Activated naive CD4-positive, alpha-beta T cell treated with anti-CD3 and anti-CD28 coated beads for 36 hours (primary cell): ENCODE measurements at regions not wholly inside any gene's neighbourhood (a gene's known extent, or its start where the extent isn't known, plus 50 kb on each side); places are given as distances from the start of the nearest gene placed in this dataset.
"Not testable (repeated sequence)": the region's sequence is repeated elsewhere in the genome, so short reads cannot be mapped to it uniquely, and the experiment has no call there.

Experiments used
- CTCF ChIA-PET: fragments of 350-600 bp; sonication (Branson Sonifier 250); formaldehyde crosslinking; loops from one replicate; lab custom pipeline; 2021; ENCODE audit warnings: antibody characterized with exemption; lab: Charles Lee
- DNase-seq: peaks from one replicate; pipeline ENCODE4 v3.0.0-alpha.2; 2020
- H3K27ac Mint-ChIP-seq: one replicate; pipeline ENCODE4 v1.8.0; 2021; ENCODE audit warnings: mild to moderate bottlenecking, mixed read lengths
- H3K27me3 Mint-ChIP-seq: one replicate; pipeline ENCODE4 v1.8.0; 2021; ENCODE audit warnings: low read depth, mixed read lengths
- H3K36me3 Mint-ChIP-seq: one replicate; pipeline ENCODE4 v1.8.0; 2021; ENCODE audit warnings: low read depth, mixed read lengths
- H3K4me1 Mint-ChIP-seq: one replicate; pipeline ENCODE4 v1.8.0; 2021; ENCODE audit warnings: low read depth, mixed read lengths
- H3K4me3 Mint-ChIP-seq: one replicate; pipeline ENCODE4 v1.8.0; 2021; ENCODE audit warnings: mild to moderate bottlenecking, moderate library complexity, mixed read lengths
- H3K9me3 Mint-ChIP-seq: one replicate; pipeline ENCODE4 v1.8.0; 2021; ENCODE audit warnings: mixed read lengths
- intact Hi-C: fragments of 100-400 bp; cut with micrococcal nuclease; formaldehyde crosslinking; loops from one replicate; pipeline ENCODE4 v1.15.1; 2023

DNA sequence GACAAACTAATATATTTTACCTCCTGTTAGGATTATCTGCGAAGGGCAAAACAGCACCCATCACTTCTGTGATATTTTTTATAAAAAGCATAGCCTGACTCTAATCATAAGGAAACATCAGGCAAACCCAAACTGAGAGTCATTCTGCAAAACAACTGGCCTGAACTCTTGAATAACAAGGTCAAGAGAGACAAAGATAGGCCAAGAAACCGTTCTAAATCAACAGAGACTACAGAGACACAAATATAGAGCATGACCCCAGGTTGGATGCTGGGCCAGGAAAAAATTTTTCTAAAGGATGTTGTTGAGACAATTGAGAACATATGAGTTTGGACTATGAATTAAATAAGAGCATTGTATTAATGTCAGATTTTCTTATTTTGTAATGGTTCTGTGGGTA, 384.9 kb downstream of the NFIB start:
- intact Hi-C loops, result no loop called here
- Mint-ChIP-seq H3K9me3 (peaks cover 6% of the 10 kb centered on the region), H3K36me3 (no peaks in the 10 kb centered on the region), H3K27me3 (no peaks in the 10 kb centered on the region), H3K4me3 (no peak overlapping the region), H3K4me1 (no peaks in the 10 kb centered on the region), H3K27ac (no peak overlapping the region)
- DNase-seq, result no peak
- CTCF ChIA-PET, result no interaction called here

DNA sequence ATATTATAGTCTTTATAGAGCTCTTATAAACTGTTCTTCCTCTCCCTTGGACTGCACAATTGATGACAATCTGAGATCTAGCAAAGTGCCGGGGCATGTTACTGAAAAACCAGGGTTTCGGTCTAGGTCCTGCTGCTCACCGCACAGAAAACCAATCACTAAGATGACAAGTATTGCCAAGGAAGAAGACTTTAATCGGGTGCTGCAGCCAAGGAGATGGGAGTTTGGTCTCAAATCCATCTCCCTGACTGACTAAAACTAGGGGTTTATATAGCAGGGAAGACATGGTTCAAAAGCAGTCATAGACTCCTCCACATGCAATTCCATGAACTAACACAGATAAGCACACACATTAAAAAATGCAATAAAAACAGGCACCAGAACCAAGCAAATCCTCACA, 390.6 kb downstream of the NFIB start:
- peaks cover 4% of the 10 kb centered on the region for H3K9me3 Mint-ChIP-seq
- no peak overlapping the region for H3K27ac Mint-ChIP-seq
- H3K4me3 Mint-ChIP-seq, result no peak overlapping the region
- H3K36me3 Mint-ChIP-seq, result no peaks in the 10 kb centered on the region
- DNase-seq, result no peak
- CTCF ChIA-PET, result no interaction called here
- no peaks in the 10 kb centered on the region for H3K4me1 Mint-ChIP-seq
- intact Hi-C loops, result no loop called here
- H3K27me3 Mint-ChIP-seq, result no peaks in the 10 kb centered on the region

DNA sequence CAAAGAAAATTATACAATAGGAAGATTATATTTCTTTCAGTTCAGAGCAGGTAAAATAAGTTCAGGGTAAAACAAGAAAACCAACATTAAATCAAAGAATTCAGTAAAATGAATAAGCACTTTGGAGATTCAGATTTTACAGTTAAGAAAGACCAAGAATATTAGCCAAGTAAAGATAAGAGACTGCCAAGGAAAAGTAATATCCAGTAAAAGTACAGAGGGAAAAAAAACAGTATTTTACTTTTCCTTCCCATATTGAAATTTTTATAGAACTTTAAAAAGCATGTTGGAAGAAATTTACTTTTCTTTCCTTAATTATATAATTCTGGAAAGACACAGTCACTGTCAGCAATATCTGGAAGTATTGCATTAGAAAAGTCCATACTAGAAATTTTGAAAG, 393.4 kb downstream of the NFIB start:
- no peak for DNase-seq
- intact Hi-C loops, result no loop called here
- Mint-ChIP-seq H3K4me1 (no peaks in the 10 kb centered on the region), H3K36me3 (no peaks in the 10 kb centered on the region), H3K27me3 (no peaks in the 10 kb centered on the region), H3K27ac (no peak overlapping the region), H3K9me3 (no peaks in the 10 kb centered on the region), H3K4me3 (no peak overlapping the region)
- CTCF ChIA-PET, result no interaction called here

DNA sequence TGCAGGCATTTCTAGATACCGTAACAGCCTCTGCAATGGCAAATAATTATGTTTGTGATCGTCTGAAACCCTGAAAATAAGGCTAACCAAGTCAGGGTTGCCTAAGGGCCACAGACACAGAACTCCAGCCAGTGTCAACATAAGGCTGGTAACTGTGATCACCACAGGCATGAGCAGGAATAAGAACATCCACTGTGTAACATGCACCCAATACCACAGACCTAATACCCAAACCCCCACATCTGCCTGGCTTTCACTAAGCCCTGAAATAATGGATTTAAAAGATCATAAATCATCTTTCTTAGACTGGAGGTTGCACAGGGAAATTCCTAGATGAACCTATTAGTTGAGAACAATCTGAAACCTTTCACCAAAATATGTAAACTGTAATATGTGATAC, 394.5 kb downstream of the NFIB start:
- Mint-ChIP-seq H3K27me3 (no peaks in the 10 kb centered on the region), H3K27ac (no peak overlapping the region), H3K4me1 (no peaks in the 10 kb centered on the region), H3K4me3 (no peak overlapping the region), H3K9me3 (no peaks in the 10 kb centered on the region), H3K36me3 (no peaks in the 10 kb centered on the region)
- DNase-seq, result no peak
- CTCF ChIA-PET, result no interaction called here
- intact Hi-C loops, result loop anchor here (5.0 kb wide), 1 partner anchor 128 kb away; no protein-coding TSS in a partner anchor

DNA sequence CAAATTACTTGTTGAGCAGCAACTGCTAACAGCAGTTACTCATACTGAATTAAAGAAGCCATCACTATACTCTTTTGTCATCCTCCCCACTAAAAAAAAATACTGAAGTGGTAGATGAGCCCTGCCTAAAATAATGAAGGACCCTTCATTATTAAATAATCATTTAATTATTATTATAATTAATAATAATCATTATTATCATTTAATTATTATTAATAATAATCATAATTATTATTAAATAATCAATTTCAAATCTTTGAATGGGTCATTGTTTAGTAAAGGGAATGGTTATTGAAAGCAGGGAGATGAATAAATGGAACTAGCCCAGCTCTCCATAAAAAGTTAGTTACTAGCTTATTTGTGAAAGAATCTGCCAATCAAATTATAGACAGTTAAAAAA, 396.4 kb downstream of the NFIB start:
- intact Hi-C loops, result loop anchor here (5.0 kb wide), 1 partner anchor 130 kb away; no protein-coding TSS in a partner anchor
- H3K4me1 Mint-ChIP-seq, result no peaks in the 10 kb centered on the region
- H3K36me3 Mint-ChIP-seq, result no peaks in the 10 kb centered on the region

DNA sequence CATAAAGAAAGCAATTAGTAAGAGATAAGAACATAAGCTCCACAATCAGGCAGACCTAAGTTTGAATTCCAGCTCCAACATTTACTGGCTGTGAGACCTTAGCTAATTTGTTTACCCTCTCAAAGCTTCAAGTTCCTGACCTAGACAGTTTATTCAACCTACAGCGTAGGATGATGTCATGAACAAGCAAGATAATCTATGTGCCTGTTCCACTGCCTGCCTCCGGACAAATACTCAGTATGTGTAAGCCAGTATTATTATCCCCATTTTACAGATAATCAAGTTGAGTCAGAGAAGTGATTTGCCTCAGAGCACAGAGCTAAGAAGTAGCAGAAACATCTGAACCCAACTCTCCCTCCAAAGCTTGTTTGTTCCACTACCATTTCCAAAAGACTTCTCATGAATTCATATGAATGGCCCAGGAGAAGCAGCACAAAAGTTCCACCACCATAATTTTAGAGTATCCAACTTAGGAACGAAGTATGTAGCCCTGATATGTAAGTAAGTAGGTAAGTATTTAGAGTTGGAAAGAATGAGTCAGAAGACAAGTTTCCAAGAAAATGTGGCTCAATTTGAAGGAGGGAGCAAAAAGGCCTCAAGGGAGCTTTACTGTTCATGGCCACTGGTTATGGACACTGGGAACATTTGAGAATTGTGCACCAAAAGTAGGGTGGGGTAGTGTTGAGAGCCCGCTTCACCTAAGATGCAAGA, 398.2 kb downstream of the NFIB start:
- H3K9me3 Mint-ChIP-seq, result no peaks in the 10 kb centered on the region
- H3K36me3 Mint-ChIP-seq, result no peaks in the 10 kb centered on the region
- no peaks in the 10 kb centered on the region for H3K4me1 Mint-ChIP-seq
- H3K27ac Mint-ChIP-seq, result no peak overlapping the region
- CTCF ChIA-PET, result no interaction called here
- intact Hi-C loops, result loop anchor here (5.0 kb wide), 1 partner anchor 132 kb away; no protein-coding TSS in a partner anchor
- H3K27me3 Mint-ChIP-seq, result no peaks in the 10 kb centered on the region
- no peak for DNase-seq
- no peak overlapping the region for H3K4me3 Mint-ChIP-seq

More for the DNA sequence above, 396.4 kb downstream of the NFIB start:
- no peaks in the 10 kb centered on the region for H3K9me3 Mint-ChIP-seq
- H3K27me3 Mint-ChIP-seq, result no peaks in the 10 kb centered on the region
- H3K27ac Mint-ChIP-seq, result no peak overlapping the region
- CTCF ChIA-PET, result no interaction called here
- DNase-seq, result no peak
- H3K4me3 Mint-ChIP-seq, result no peak overlapping the region

DNA sequence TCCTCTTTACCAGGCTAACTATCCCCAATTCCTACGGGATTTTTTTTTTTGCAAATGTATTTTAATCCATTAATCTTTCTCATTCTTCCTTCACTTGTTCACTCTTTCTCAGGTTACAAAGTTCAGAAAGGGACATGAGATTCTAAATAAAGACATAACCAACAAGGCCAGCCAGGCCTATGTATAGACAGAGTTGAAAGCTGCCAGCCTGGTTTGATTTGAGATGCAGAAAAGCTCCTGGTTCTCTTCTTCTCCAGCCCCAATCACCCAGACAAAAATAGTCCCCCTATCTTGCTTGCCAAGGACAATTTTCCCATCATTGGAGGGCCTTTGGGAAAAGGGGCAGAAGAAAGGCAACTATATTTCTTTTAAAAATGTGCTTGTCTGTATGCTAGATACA, 398.8 kb downstream of the NFIB start:
- Mint-ChIP-seq H3K4me1 (no peaks in the 10 kb centered on the region), H3K36me3 (no peaks in the 10 kb centered on the region), H3K27ac (no peak overlapping the region), H3K9me3 (no peaks in the 10 kb centered on the region), H3K27me3 (no peaks in the 10 kb centered on the region), H3K4me3 (no peak overlapping the region)
- CTCF ChIA-PET, result no interaction called here
- no peak for DNase-seq
- intact Hi-C loops, result loop anchor here (5.0 kb wide), 1 partner anchor 132 kb away; no protein-coding TSS in a partner anchor

DNA sequence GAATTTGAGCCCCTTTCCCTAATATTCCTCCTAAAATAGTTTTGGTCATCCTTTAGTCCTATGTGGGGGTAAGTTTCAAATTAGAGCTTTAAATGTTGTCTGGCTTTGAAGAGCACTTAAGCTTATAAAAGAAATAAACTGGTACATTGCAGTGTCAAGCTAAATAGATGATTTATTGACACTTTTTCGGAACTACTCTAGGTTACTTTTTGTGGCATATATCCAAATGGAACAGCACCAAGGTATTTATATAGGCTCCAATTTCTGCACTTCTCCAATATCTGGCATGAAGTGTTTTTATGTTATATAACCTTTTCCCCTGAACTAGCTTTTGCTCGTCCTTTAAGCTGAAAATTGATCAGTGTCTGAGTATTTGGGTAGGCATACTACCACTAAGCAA, 402.5 kb downstream of the NFIB start:
- no peaks in the 10 kb centered on the region for H3K4me1 Mint-ChIP-seq
- peaks cover 5% of the 10 kb centered on the region for H3K9me3 Mint-ChIP-seq
- no peaks in the 10 kb centered on the region for H3K27me3 Mint-ChIP-seq
- no peaks in the 10 kb centered on the region for H3K36me3 Mint-ChIP-seq
- no peak for DNase-seq
- H3K27ac Mint-ChIP-seq, result no peak overlapping the region
- no peak overlapping the region for H3K4me3 Mint-ChIP-seq
- CTCF ChIA-PET, result no interaction called here
- intact Hi-C loops, result no loop called here

DNA sequence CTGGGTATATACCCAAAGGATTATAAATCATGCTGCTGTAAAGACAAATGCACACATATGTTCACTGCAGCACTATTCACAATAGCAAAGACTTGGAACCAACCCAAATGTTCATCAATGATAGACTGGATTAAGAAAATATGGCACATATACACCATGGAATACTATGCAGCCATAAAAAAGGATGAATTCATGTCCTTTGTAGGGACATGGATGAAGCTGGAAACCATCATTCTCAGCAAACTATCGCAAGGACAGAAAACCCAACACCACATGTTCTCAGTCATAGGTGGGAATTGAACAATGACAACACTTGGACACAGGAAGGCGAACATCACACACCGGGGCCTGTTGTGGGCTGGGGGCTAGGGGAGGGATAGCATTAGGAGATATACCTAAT, 406.1 kb downstream of the NFIB start:
- DNase-seq, CTCF ChIA-PET, H3K27me3 Mint-ChIP-seq, H3K9me3 Mint-ChIP-seq, intact Hi-C loops, H3K36me3 Mint-ChIP-seq, H3K4me3 Mint-ChIP-seq, H3K27ac Mint-ChIP-seq, H3K4me1 Mint-ChIP-seq: not testable (repeated sequence)

DNA sequence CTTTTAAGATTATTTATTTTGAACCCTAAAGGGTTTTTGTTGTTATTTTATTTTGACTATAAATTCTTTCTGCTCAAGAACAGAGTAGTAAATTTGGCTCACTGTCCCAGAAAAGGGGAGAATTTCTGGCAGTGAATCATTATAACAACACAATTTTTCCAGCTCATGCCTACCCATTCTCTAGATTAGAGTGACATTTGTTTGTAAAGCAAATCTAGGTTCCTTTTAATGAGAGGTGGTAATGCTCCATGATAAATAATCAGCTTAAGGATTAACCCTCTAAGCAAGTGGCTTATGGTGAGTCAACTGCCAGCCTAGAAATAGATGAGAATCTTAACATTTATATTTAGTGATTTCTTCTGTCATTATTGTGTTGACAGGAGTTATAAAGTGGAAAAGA, 409.2 kb downstream of the NFIB start:
- H3K27ac Mint-ChIP-seq, result no peak overlapping the region
- H3K36me3 Mint-ChIP-seq, result no peaks in the 10 kb centered on the region
- H3K27me3 Mint-ChIP-seq, result no peaks in the 10 kb centered on the region
- intact Hi-C loops, result no loop called here
- no peak for DNase-seq
- H3K4me1 Mint-ChIP-seq, result no peaks in the 10 kb centered on the region
- CTCF ChIA-PET, result no interaction called here
- peaks cover 5% of the 10 kb centered on the region for H3K9me3 Mint-ChIP-seq
- no peak overlapping the region for H3K4me3 Mint-ChIP-seq

DNA sequence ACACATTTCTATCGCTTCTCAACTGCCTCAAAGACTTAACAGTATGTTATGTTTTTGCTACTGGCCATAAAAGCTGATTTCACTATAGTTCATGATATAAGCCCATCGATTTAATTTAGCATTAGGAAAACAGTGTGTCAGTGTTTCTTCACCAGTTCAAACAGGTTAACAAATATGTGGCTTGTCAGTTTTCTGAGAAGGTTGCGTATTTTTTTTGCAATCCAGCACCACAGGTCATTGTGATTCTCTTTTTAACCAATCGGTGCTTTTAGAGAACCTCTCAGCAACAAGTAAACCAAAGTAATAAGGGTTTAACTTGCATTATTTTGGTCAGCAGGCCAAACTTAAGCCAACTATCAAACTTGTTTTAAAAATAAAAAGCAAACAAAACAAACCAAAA, 409.6 kb downstream of the NFIB start:
- CTCF ChIA-PET, result no interaction called here
- H3K9me3 Mint-ChIP-seq, result peaks cover 5% of the 10 kb centered on the region
- no peaks in the 10 kb centered on the region for H3K36me3 Mint-ChIP-seq
- no peak overlapping the region for H3K27ac Mint-ChIP-seq
- intact Hi-C loops, result no loop called here
- DNase-seq, result no peak
- no peak overlapping the region for H3K4me3 Mint-ChIP-seq
- no peaks in the 10 kb centered on the region for H3K4me1 Mint-ChIP-seq
- H3K27me3 Mint-ChIP-seq, result no peaks in the 10 kb centered on the region

DNA sequence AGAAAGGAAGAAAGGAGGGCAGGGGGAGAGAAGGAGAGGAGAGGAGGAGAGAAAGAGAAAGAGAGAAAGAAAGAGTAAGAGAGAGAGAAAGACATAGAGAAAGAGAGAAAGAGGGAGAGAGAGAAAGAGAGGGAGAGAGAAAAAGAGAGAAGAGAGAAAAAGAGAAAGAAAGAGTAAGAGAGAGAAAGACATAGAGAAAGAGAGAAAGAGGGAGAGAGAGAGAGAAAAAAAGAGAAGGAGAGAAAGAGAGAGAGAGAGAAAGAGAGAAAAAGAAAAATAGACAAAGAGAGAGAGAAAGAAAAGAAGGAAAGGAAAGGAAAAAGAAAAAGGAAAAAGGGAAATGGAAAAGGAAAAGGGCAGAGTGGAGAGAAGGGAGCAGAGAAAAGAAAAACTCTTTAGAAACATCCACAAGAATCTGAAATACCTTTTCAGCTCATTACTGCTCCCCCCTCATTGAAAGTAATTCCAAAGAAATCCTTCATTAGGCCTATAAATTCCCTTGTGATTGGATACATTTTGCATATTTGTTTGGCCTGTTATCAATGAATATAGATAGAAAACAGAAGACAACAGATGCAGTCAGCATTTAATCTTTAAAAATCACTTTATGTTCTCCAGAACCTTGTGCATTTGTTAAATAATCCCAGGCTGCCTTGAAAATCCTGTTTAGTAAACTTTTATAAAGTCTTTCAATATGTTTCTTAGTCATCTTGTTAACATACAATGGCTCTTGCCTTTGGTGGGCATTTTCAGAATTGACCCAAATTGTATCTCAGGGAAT, 411.5 kb downstream of the NFIB start:
- Mint-ChIP-seq H3K27ac (no peak overlapping the region), H3K9me3 (peaks cover 3% of the 10 kb centered on the region), H3K4me3 (no peak overlapping the region), H3K27me3 (no peaks in the 10 kb centered on the region), H3K4me1 (no peaks in the 10 kb centered on the region), H3K36me3 (no peaks in the 10 kb centered on the region)
- no peak for DNase-seq
- CTCF ChIA-PET, result no interaction called here
- intact Hi-C loops, result no loop called here

DNA sequence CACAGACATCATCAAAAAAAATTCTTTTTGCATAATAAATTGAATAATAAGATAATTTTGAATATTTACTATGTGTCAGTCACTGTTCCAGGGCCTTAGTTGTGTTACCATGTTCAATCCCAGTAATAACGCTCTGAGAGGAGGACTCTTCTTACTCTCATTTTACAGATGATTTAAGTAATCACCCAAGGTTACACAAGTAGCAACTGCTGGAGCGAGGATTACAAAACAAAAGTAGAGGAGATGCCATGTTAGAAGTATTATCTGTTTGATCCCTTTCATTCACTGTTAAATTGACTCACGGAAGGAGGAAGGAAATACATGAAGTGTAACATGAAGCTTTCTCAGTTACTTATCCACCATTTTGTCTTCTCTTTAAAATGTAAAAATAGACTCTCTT, 412.8 kb downstream of the NFIB start:
- CTCF ChIA-PET, result no interaction called here
- H3K4me3 Mint-ChIP-seq, result no peak overlapping the region
- H3K27me3 Mint-ChIP-seq, result no peaks in the 10 kb centered on the region
- H3K4me1 Mint-ChIP-seq, result no peaks in the 10 kb centered on the region
- no peak for DNase-seq
- H3K27ac Mint-ChIP-seq, result no peak overlapping the region
- H3K9me3 Mint-ChIP-seq, result no peaks in the 10 kb centered on the region
- no peaks in the 10 kb centered on the region for H3K36me3 Mint-ChIP-seq
- intact Hi-C loops, result no loop called here
